HEK293 (cell line): ENCODE measurements at regions not wholly inside any gene's neighbourhood (a gene's known extent, or its start where the extent isn't known, plus 50 kb on each side); places are given as distances from the start of the nearest gene placed in this dataset.

Experiments used
- CTCF ChIA-PET: fragments of 350-600 bp; formaldehyde crosslinking; extraction: SDS; loops from one replicate; lab custom pipeline; 2021; ENCODE audit warnings: antibody characterized with exemption; lab: Yijun Ruan, JAX
- POLR2A ChIA-PET: fragments of 300-600 bp; formaldehyde crosslinking; extraction: SDS; loops from one replicate; lab custom pipeline; 2020; ENCODE audit warnings: antibody characterized with exemption, inconsistent platforms; lab: Yijun Ruan, JAX
- H3K27ac ChIP-seq: fragments of 200-500 bp; sonication (Bioruptor generic); 2 replicates; pipeline ENCODE4 v1.5.1; 2014; ENCODE audit warnings: low read depth, low read length, control low read depth, inconsistent platforms; ENCODE audit errors: extremely low read depth
- H3K36me3 ChIP-seq, 2 experiments: fragments of 200-500 bp in 1 of 2; sonication (Bioruptor generic) in 1 of 2; 1 replicate in 1 of 2; 2 replicates in 1 of 2; pipeline ENCODE4 v1.5.1; 2014 to 2017; ENCODE audit warnings: inconsistent platforms in 2 of 2, low read length in 2 of 2; ENCODE audit not compliant: control insufficient read depth in 2 of 2, insufficient read depth in 1 of 2
- H3K4me1 ChIP-seq: fragments of 200-500 bp; sonication (Bioruptor generic); 2 replicates; pipeline ENCODE4 v1.5.1; 2014; ENCODE audit warnings: mild to moderate bottlenecking, low read length, inconsistent platforms; ENCODE audit not compliant: control insufficient read depth, insufficient read depth
- H3K4me3 ChIP-seq: 2 replicates; pipeline ENCODE4 v1.5.1; 2011; ENCODE audit warnings: low read depth, mild to moderate bottlenecking, control low read depth, low read length, moderate library complexity
- H3K9me3 ChIP-seq: fragments of 200-500 bp; sonication (Bioruptor generic); 2 replicates; pipeline ENCODE4 v1.5.1; 2014; ENCODE audit warnings: low read depth, low read length, inconsistent platforms; ENCODE audit not compliant: control insufficient read depth, insufficient read depth
- BCL11B ChIP-seq: fragments of 450-650 bp; formaldehyde crosslinking; IDR thresholded peaks from 2 replicates; pipeline ENCODE4 v1.5.1; 2016; ENCODE audit warnings: low read depth, missing biosample characterization, missing genetic modification characterization
- GFI1B ChIP-seq: fragments of 450-650 bp; formaldehyde crosslinking; IDR thresholded peaks from 2 replicates; pipeline ENCODE4 v1.5.1; 2016; ENCODE audit warnings: missing biosample characterization, missing genetic modification characterization
- KLF8 ChIP-seq: fragments of 450-650 bp; formaldehyde crosslinking; IDR thresholded peaks from 2 replicates; pipeline ENCODE4 v1.5.1; 2016; ENCODE audit warnings: missing biosample characterization, missing genetic modification characterization
- MEIS1 ChIP-seq: sonication (generic); formaldehyde crosslinking; IDR thresholded peaks from 2 replicates; pipeline ENCODE4 v1.8.1; 2022; ENCODE audit warnings: missing genetic modification reagents, mild to moderate bottlenecking, borderline replicate concordance
- ZBTB8A ChIP-seq: fragments of 450-650 bp; formaldehyde crosslinking; IDR thresholded peaks from 2 replicates; pipeline ENCODE4 v1.5.1; 2016; ENCODE audit warnings: missing biosample characterization, missing genetic modification characterization
- ZNF274 ChIP-seq, 2 experiments: fragments of 200-500 bp in 1 of 2; fragments of 450-650 bp in 1 of 2; sonication (Bioruptor generic) in 1 of 2; formaldehyde crosslinking in 1 of 2; IDR thresholded peaks; 2 replicates each; pipeline versions ENCODE4 v1.5.1 to v1.6.1; 2014 to 2016; ENCODE audit warnings: borderline replicate concordance in 1 of 2, inconsistent platforms in 1 of 2, low read length in 1 of 2, missing biosample characterization in 1 of 2, missing genetic modification characterization in 1 of 2
- ZNF416 ChIP-seq: fragments of 450-650 bp; formaldehyde crosslinking; IDR thresholded peaks from 2 replicates; pipeline ENCODE4 v1.5.1; 2016; ENCODE audit warnings: missing biosample characterization, missing genetic modification characterization
- ZNF529 ChIP-seq: fragments of 450-650 bp; formaldehyde crosslinking; IDR thresholded peaks from 2 replicates; pipeline ENCODE4 v1.5.1; 2017; ENCODE audit warnings: missing genetic modification characterization, missing biosample characterization; ENCODE audit not compliant: insufficient replicate concordance
- ZNF571 ChIP-seq: fragments of 450-650 bp; formaldehyde crosslinking; IDR thresholded peaks from 2 replicates; pipeline ENCODE4 v1.5.0; 2017; ENCODE audit warnings: missing biosample characterization, missing genetic modification characterization
- ZNF654 ChIP-seq: fragments of 450-650 bp; formaldehyde crosslinking; IDR thresholded peaks from 2 replicates; pipeline ENCODE4 v1.5.1; 2016; ENCODE audit warnings: low read depth, missing biosample characterization, missing genetic modification characterization
- ZNF701 ChIP-seq: fragments of 450-650 bp; formaldehyde crosslinking; IDR thresholded peaks from 2 replicates; pipeline ENCODE4 v1.5.1; 2016; ENCODE audit warnings: missing biosample characterization, missing genetic modification characterization
- ZNF777 ChIP-seq: fragments of 450-650 bp; formaldehyde crosslinking; IDR thresholded peaks from 2 replicates; pipeline ENCODE4 v1.5.1; 2017; ENCODE audit warnings: missing biosample characterization, missing genetic modification characterization, borderline replicate concordance
- ZSCAN23 ChIP-seq: fragments of 450-650 bp; formaldehyde crosslinking; IDR thresholded peaks from 2 replicates; pipeline ENCODE4 v1.5.1; 2016; ENCODE audit warnings: missing biosample characterization, missing genetic modification characterization
- TF ChIP-seq, protein P1 (sequence below): fragments of 450-650 bp; formaldehyde crosslinking; IDR thresholded peaks from 2 replicates; pipeline ENCODE4 v1.5.1; 2016; ENCODE audit warnings: missing biosample characterization, missing genetic modification characterization, borderline replicate concordance
- TF ChIP-seq, protein P2 (sequence below): fragments of 450-650 bp; formaldehyde crosslinking; IDR thresholded peaks from 2 replicates; pipeline ENCODE4 v1.5.1; 2016; ENCODE audit warnings: missing biosample characterization, missing genetic modification characterization, low read depth

GRCh38 chr2:101528501-101528900 lies 53.6 kb upstream of the RFX8 start:
- Histone ChIP-seq H3K4me1 (no peaks in the 10 kb centered on the region), H3K36me3 (no peaks in the 10 kb centered on the region), H3K9me3 (no peaks in the 10 kb centered on the region), H3K4me3 (no peak overlapping the region), H3K27ac (no peak overlapping the region)
- TF ChIP-seq ZNF571 (tag by site-specific recombination) (no peak), ZNF777 (tag by site-specific recombination) (no peak), ZNF654 (tag by site-specific recombination) (no peak), MEIS1 (no peak), GFI1B (tag by site-specific recombination) (no peak), ZSCAN23 (no peak), ZNF274 (IDR thresholded peaks at IDR 0.05; ENCODE audit: low read length) (no peak), ZNF274 (tag by site-specific recombination; IDR thresholded peaks at IDR 0.05; ENCODE audit: borderline replicate concordance) (no peak), KLF8 (tag by site-specific recombination) (no peak), BCL11B (tag by site-specific recombination) (no peak), ZNF701 (tag by site-specific recombination) (no peak)
- TF ChIP-seq, protein P1, sequence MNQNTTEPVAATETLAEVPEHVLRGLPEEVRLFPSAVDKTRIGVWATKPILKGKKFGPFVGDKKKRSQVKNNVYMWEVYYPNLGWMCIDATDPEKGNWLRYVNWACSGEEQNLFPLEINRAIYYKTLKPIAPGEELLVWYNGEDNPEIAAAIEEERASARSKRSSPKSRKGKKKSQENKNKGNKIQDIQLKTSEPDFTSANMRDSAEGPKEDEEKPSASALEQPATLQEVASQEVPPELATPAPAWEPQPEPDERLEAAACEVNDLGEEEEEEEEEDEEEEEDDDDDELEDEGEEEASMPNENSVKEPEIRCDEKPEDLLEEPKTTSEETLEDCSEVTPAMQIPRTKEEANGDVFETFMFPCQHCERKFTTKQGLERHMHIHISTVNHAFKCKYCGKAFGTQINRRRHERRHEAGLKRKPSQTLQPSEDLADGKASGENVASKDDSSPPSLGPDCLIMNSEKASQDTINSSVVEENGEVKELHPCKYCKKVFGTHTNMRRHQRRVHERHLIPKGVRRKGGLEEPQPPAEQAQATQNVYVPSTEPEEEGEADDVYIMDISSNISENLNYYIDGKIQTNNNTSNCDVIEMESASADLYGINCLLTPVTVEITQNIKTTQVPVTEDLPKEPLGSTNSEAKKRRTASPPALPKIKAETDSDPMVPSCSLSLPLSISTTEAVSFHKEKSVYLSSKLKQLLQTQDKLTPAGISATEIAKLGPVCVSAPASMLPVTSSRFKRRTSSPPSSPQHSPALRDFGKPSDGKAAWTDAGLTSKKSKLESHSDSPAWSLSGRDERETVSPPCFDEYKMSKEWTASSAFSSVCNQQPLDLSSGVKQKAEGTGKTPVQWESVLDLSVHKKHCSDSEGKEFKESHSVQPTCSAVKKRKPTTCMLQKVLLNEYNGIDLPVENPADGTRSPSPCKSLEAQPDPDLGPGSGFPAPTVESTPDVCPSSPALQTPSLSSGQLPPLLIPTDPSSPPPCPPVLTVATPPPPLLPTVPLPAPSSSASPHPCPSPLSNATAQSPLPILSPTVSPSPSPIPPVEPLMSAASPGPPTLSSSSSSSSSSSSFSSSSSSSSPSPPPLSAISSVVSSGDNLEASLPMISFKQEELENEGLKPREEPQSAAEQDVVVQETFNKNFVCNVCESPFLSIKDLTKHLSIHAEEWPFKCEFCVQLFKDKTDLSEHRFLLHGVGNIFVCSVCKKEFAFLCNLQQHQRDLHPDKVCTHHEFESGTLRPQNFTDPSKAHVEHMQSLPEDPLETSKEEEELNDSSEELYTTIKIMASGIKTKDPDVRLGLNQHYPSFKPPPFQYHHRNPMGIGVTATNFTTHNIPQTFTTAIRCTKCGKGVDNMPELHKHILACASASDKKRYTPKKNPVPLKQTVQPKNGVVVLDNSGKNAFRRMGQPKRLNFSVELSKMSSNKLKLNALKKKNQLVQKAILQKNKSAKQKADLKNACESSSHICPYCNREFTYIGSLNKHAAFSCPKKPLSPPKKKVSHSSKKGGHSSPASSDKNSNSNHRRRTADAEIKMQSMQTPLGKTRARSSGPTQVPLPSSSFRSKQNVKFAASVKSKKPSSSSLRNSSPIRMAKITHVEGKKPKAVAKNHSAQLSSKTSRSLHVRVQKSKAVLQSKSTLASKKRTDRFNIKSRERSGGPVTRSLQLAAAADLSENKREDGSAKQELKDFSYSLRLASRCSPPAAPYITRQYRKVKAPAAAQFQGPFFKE (tag by site-specific recombination): no peak
- TF ChIP-seq, protein P2, sequence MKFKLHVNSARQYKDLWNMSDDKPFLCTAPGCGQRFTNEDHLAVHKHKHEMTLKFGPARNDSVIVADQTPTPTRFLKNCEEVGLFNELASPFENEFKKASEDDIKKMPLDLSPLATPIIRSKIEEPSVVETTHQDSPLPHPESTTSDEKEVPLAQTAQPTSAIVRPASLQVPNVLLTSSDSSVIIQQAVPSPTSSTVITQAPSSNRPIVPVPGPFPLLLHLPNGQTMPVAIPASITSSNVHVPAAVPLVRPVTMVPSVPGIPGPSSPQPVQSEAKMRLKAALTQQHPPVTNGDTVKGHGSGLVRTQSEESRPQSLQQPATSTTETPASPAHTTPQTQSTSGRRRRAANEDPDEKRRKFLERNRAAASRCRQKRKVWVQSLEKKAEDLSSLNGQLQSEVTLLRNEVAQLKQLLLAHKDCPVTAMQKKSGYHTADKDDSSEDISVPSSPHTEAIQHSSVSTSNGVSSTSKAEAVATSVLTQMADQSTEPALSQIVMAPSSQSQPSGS (tag by site-specific recombination): no peak
- CTCF ChIA-PET: no interaction called here
- POLR2A ChIA-PET: no interaction called here

GRCh38 chr2:101524806-101525430 lies 50.0 kb upstream of the RFX8 start:
- Histone ChIP-seq H3K4me1 (no peaks in the 10 kb centered on the region), H3K9me3 (no peaks in the 10 kb centered on the region), H3K27ac (no peak overlapping the region), H3K36me3 (no peaks in the 10 kb centered on the region), H3K4me3 (no peak overlapping the region)
- POLR2A ChIA-PET: no interaction called here
- no peak for TF ChIP-seq ZNF529 (tag by site-specific recombination)
- TF ChIP-seq ZNF416 (tag by site-specific recombination): no peak
- no peak for TF ChIP-seq ZBTB8A (tag by site-specific recombination)
- CTCF ChIA-PET: interaction anchor here (0.7 kb wide), 1 partner anchor 502 kb away, joined by 3 read pairs; no protein-coding TSS in a partner anchor
